BLaER1 (cell line): ENCODE measurements at regions not wholly inside any gene's neighbourhood (a gene's known extent, or its start where the extent isn't known, plus 50 kb on each side); places are given as distances from the start of the nearest gene placed in this dataset.

Experiments used
- H3K27ac ChIP-seq: shearing (Covaris generic); formaldehyde crosslinking; 2 replicates; pipeline ENCODE4 v1.8.1; 2022
- H3K27me3 ChIP-seq: shearing (Covaris generic); formaldehyde crosslinking; 2 replicates; pipeline ENCODE4 v1.8.1; 2022
- H3K36me3 ChIP-seq: shearing (Covaris generic); formaldehyde crosslinking; 2 replicates; pipeline ENCODE4 v1.8.1; 2022
- H3K4me1 ChIP-seq: shearing (Covaris generic); formaldehyde crosslinking; 2 replicates; pipeline ENCODE4 v1.8.1; 2022
- H3K4me2 ChIP-seq: shearing (Covaris generic); formaldehyde crosslinking; 2 replicates; pipeline ENCODE4 v1.8.1; 2022
- H3K4me3 ChIP-seq: shearing (Covaris generic); formaldehyde crosslinking; 2 replicates; pipeline ENCODE4 v1.8.1; 2022
- H3K9ac ChIP-seq: shearing (Covaris generic); formaldehyde crosslinking; 2 replicates; pipeline ENCODE4 v1.8.1; 2022
- H3K9me3 ChIP-seq: shearing (Covaris generic); formaldehyde crosslinking; 2 replicates; pipeline ENCODE4 v1.8.1; 2022
- H4K20me1 ChIP-seq: shearing (Covaris generic); formaldehyde crosslinking; 2 replicates; pipeline ENCODE4 v1.8.1; 2022
- Cebpa-rat ChIP-seq: shearing (Covaris generic); IDR thresholded peaks from 2 replicates; pipeline ENCODE4 v1.8.1; 2022

GRCh38 chr6:87965806-87966205 is 81.8 kb upstream of the SPACA1 start:
- no peaks in the 10 kb centered on the region for H3K4me1 ChIP-seq
- no peak overlapping the region for H3K4me3 ChIP-seq
- no peaks in the 10 kb centered on the region for H3K36me3 ChIP-seq
- no peak overlapping the region for H3K4me2 ChIP-seq
- 0 out of 2 replicates have a peak, but pooled peaks cover 6% of the 10 kb centered on the region for H3K9me3 ChIP-seq
- no peak overlapping the region for H3K9ac ChIP-seq
- no peaks in the 10 kb centered on the region for H4K20me1 ChIP-seq
- H3K27ac ChIP-seq = no peak overlapping the region
- TF ChIP-seq Cebpa-rat = no peak
- no peaks in the 10 kb centered on the region for H3K27me3 ChIP-seq

- Histone ChIP-seq H3K4me1 (no peaks in the 10 kb centered on the region), H3K36me3 (no peaks in the 10 kb centered on the region), H3K27ac (no peak overlapping the region), H3K4me2 (no peak overlapping the region), H4K20me1 (no peaks in the 10 kb centered on the region), H3K9me3 (no peaks in the 10 kb centered on the region), H3K4me3 (no peak overlapping the region), H3K9ac (no peak overlapping the region), H3K27me3 (no peaks in the 10 kb centered on the region)
- TF ChIP-seq Cebpa-rat = no peak
These were observed 88.6 kb upstream of the SPACA1 start for GRCh38 chr6:87959083-87959482.

- Histone ChIP-seq H3K36me3 (no peaks in the 10 kb centered on the region), H4K20me1 (no peaks in the 10 kb centered on the region), H3K4me3 (no peak overlapping the region), H3K9ac (no peak overlapping the region), H3K4me1 (no peaks in the 10 kb centered on the region), H3K4me2 (no peak overlapping the region), H3K9me3 (no peaks in the 10 kb centered on the region), H3K27me3 (no peaks in the 10 kb centered on the region), H3K27ac (no peak overlapping the region)
- TF ChIP-seq Cebpa-rat = no peak
These were observed 95.9 kb upstream of the SPACA1 start for GRCh38 chr6:87951751-87952150.

- no peaks in the 10 kb centered on the region for H3K9me3 ChIP-seq
- no peak overlapping the region for H3K4me2 ChIP-seq
- H3K27me3 ChIP-seq = no peaks in the 10 kb centered on the region
These were observed 97.0 kb upstream of the SPACA1 start for GRCh38 chr6:87950614-87951013.

GRCh38 chr6:87949194-87949593 is 98.4 kb upstream of the SPACA1 start:
- Histone ChIP-seq H4K20me1 (no peaks in the 10 kb centered on the region), H3K27ac (no peak overlapping the region), H3K9ac (no peak overlapping the region), H3K9me3 (no peaks in the 10 kb centered on the region), H3K27me3 (no peaks in the 10 kb centered on the region), H3K36me3 (no peaks in the 10 kb centered on the region), H3K4me3 (no peak overlapping the region), H3K4me1 (no peaks in the 10 kb centered on the region), H3K4me2 (no peak overlapping the region)
- TF ChIP-seq Cebpa-rat = no peak

More at GRCh38 chr6:87950614-87951013, 97.0 kb upstream of the SPACA1 start:
- no peak overlapping the region for H3K4me3 ChIP-seq
- no peaks in the 10 kb centered on the region for H4K20me1 ChIP-seq
- H3K36me3 ChIP-seq = no peaks in the 10 kb centered on the region
- H3K9ac ChIP-seq = no peak overlapping the region
- no peak for TF ChIP-seq Cebpa-rat
- no peak overlapping the region for H3K27ac ChIP-seq
- no peaks in the 10 kb centered on the region for H3K4me1 ChIP-seq

GRCh38 chr6:87946669-87947068 is 101.0 kb upstream of the SPACA1 start:
- Histone ChIP-seq H3K9ac (no peak overlapping the region), H4K20me1 (no peaks in the 10 kb centered on the region), H3K27ac (no peak overlapping the region), H3K4me1 (no peaks in the 10 kb centered on the region), H3K36me3 (no peaks in the 10 kb centered on the region), H3K9me3 (no peaks in the 10 kb centered on the region), H3K4me3 (no peak overlapping the region), H3K27me3 (no peaks in the 10 kb centered on the region), H3K4me2 (no peak overlapping the region)
- TF ChIP-seq Cebpa-rat = no peak

GRCh38 chr6:87945966-87946365 is 101.7 kb upstream of the SPACA1 start:
- Histone ChIP-seq H3K4me3 (no peak overlapping the region), H3K9ac (no peak overlapping the region), H3K27ac (no peak overlapping the region), H3K4me1 (no peaks in the 10 kb centered on the region), H3K9me3 (no peaks in the 10 kb centered on the region), H4K20me1 (no peaks in the 10 kb centered on the region), H3K4me2 (no peak overlapping the region), H3K36me3 (no peaks in the 10 kb centered on the region), H3K27me3 (no peaks in the 10 kb centered on the region)
- no peak for TF ChIP-seq Cebpa-rat

GRCh38 chr6:87945181-87945580 is 102.5 kb upstream of the SPACA1 start:
- Histone ChIP-seq H3K9ac (no peak overlapping the region), H3K36me3 (no peaks in the 10 kb centered on the region), H3K4me3 (no peak overlapping the region), H3K4me1 (no peaks in the 10 kb centered on the region), H4K20me1 (no peaks in the 10 kb centered on the region), H3K27me3 (no peaks in the 10 kb centered on the region), H3K9me3 (no peaks in the 10 kb centered on the region), H3K27ac (no peak overlapping the region), H3K4me2 (no peak overlapping the region)
- no peak for TF ChIP-seq Cebpa-rat

- H4K20me1 ChIP-seq = no peaks in the 10 kb centered on the region
- no peaks in the 10 kb centered on the region for H3K9me3 ChIP-seq
- no peak overlapping the region for H3K4me3 ChIP-seq
- H3K4me1 ChIP-seq = no peaks in the 10 kb centered on the region
- H3K27ac ChIP-seq = no peak overlapping the region
- H3K36me3 ChIP-seq = no peaks in the 10 kb centered on the region
- H3K4me2 ChIP-seq = no peak overlapping the region
- H3K9ac ChIP-seq = no peak overlapping the region
- no peaks in the 10 kb centered on the region for H3K27me3 ChIP-seq
- TF ChIP-seq Cebpa-rat = no peak
These were observed 103.1 kb upstream of the SPACA1 start for GRCh38 chr6:87944541-87944954.

GRCh38 chr6:87943191-87943590 is 104.5 kb upstream of the SPACA1 start:
- Histone ChIP-seq H3K4me3 (no peak overlapping the region), H4K20me1 (no peaks in the 10 kb centered on the region), H3K27ac (no peak overlapping the region), H3K27me3 (no peaks in the 10 kb centered on the region), H3K4me2 (no peak overlapping the region), H3K9ac (no peak overlapping the region), H3K4me1 (no peaks in the 10 kb centered on the region), H3K36me3 (no peaks in the 10 kb centered on the region), H3K9me3 (no peaks in the 10 kb centered on the region)
- TF ChIP-seq Cebpa-rat = no peak

- Histone ChIP-seq H3K4me1 (no peaks in the 10 kb centered on the region), H3K27ac (no peak overlapping the region), H3K9me3 (0 out of 2 replicates have a peak, but pooled peaks cover 8% of the 10 kb centered on the region), H3K27me3 (no peaks in the 10 kb centered on the region), H3K4me3 (no peak overlapping the region), H3K4me2 (no peak overlapping the region), H4K20me1 (no peaks in the 10 kb centered on the region), H3K9ac (no peak overlapping the region), H3K36me3 (no peaks in the 10 kb centered on the region)
- TF ChIP-seq Cebpa-rat = no peak
These were observed 105.9 kb upstream of the SPACA1 start for GRCh38 chr6:87941556-87942358.
